Erythroblast (primary cell): ENCODE measurements at regions not wholly inside any gene's neighbourhood (a gene's known extent, or its start where the extent isn't known, plus 50 kb on each side); places are given as distances from the start of the nearest gene placed in this dataset.

ENCODE experiments used
- GATA1 ChIP-seq: IDR thresholded peaks from 2 replicates; pipeline ENCODE4 v1.6.1; 2011; ENCODE audit warnings: low read depth, mild to moderate bottlenecking, control low read depth, low read length, moderate library complexity
- POLR2A ChIP-seq: IDR thresholded peaks from 2 replicates; pipeline ENCODE4 v1.6.1; 2011; ENCODE audit warnings: mild to moderate bottlenecking, low read length

GRCh38 chr3:151615464-151615863 is 118.3 kb upstream of the AADACL2 start:
- TF ChIP-seq POLR2A = no peak
- no peak for TF ChIP-seq GATA1
